ENCODE measurements at regions not wholly inside any gene's neighbourhood (a gene's known extent, or its start where the extent isn't known, plus 50 kb on each side); places are given as distances from the start of the nearest gene placed in this dataset.

DNA sequence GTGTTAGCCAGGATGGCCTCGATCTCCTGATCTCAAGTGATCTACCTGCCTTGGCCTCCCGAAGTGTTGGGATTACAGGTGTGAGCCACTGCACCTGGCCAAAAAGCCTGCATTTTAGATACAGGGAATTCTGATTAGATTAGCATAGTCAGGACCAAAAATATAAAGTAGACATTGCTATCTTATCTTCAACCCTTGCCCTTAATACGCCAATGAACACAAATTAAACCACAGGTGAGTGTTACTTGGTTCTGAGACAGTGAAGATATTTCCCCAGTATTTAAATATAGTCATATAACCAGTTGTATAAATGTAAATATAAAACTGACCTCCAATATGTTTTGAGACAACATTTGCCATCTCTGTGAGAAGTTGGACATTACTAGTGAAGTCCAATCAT, 52.1 kb upstream of the STK24 start:
- WGBS (ENCODE audit: extremely low coverage, insufficient read length, low lambda C conversion rate): no CpG with 5 or more reads among the region's 3 CpGs
- H3K9me3 ChIP-seq (ENCODE audit: control insufficient read depth, low read depth, low read length): no peaks in the 10 kb centered on the region
- no peak overlapping the region for H2AK5ac ChIP-seq (ENCODE audit: insufficient read length, low read length)
- H3K4me2 ChIP-seq (ENCODE audit: insufficient read depth, insufficient read length, low read length): no peak overlapping the region
- H3K56ac ChIP-seq (ENCODE audit: insufficient read length, low read depth, low read length): no peak overlapping the region
- TF ChIP-seq, protein P1, sequence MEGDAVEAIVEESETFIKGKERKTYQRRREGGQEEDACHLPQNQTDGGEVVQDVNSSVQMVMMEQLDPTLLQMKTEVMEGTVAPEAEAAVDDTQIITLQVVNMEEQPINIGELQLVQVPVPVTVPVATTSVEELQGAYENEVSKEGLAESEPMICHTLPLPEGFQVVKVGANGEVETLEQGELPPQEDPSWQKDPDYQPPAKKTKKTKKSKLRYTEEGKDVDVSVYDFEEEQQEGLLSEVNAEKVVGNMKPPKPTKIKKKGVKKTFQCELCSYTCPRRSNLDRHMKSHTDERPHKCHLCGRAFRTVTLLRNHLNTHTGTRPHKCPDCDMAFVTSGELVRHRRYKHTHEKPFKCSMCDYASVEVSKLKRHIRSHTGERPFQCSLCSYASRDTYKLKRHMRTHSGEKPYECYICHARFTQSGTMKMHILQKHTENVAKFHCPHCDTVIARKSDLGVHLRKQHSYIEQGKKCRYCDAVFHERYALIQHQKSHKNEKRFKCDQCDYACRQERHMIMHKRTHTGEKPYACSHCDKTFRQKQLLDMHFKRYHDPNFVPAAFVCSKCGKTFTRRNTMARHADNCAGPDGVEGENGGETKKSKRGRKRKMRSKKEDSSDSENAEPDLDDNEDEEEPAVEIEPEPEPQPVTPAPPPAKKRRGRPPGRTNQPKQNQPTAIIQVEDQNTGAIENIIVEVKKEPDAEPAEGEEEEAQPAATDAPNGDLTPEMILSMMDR (conservative IDR thresholded peaks at IDR 0.05): no peak
- H2AFZ ChIP-seq (ENCODE audit: low read length): no peak overlapping the region
- Mint-ChIP-seq H3K4me3 (no peak overlapping the region), H3K9me3 (no peaks in the 10 kb centered on the region), H3K4me1 (peaks cover 3 to 9% of the 10 kb centered on the region in 2 experiments; a peak in 2 of 4 replicates), H3K36me3 (ENCODE audit: insufficient read depth in 1 of 3, low read depth in 3 of 3) (no peaks in the 10 kb centered on the region), H3K27me3 (ENCODE audit: low read depth) (no peaks in the 10 kb centered on the region), H3K27ac (no peak overlapping the region)
- no peak overlapping the region for H4K91ac ChIP-seq (ENCODE audit: insufficient read length, low read depth, low read length)
- no peaks in the 10 kb centered on the region for H3K23me2 ChIP-seq (ENCODE audit: insufficient read length, low read depth, low read length, poor library complexity, severe bottlenecking)
- no peak overlapping the region for H3K4ac ChIP-seq (ENCODE audit: low read depth, low read length)
- H3T11ph ChIP-seq (ENCODE audit: low read length): no peak overlapping the region
- no peak overlapping the region for H3K14ac ChIP-seq (ENCODE audit: insufficient read depth, low read length)
- peaks cover 3% of the 10 kb centered on the region; the same call in 1 of the 2 replicates for H3K4me1 ChIP-seq (ENCODE audit: insufficient read depth, low read length)
- DNase-seq: no peak
- H2BK12ac ChIP-seq (ENCODE audit: insufficient read length, low read depth, low read length): no peak overlapping the region
- H2BK15ac ChIP-seq (ENCODE audit: low read depth, low read length): no peak overlapping the region
- H4K5ac ChIP-seq (ENCODE audit: insufficient read length, low read depth, low read length): no peak overlapping the region
- H3K18ac ChIP-seq (ENCODE audit: insufficient read length, low read depth, low read length): no peak overlapping the region
- H3K27me3 ChIP-seq (ENCODE audit: insufficient read depth, low read length): no peaks in the 10 kb centered on the region
- no peak overlapping the region for H3K27ac ChIP-seq (ENCODE audit: insufficient read length, low read depth, low read length)
- H2BK120ac ChIP-seq (ENCODE audit: low read depth, low read length, poor library complexity, severe bottlenecking): no peak overlapping the region
- H2BK20ac ChIP-seq (ENCODE audit: low read depth, low read length, poor library complexity, severe bottlenecking): no peak overlapping the region
- no peak overlapping the region for H4K8ac ChIP-seq (replicated peaks; ENCODE audit: insufficient read length, low read depth, low read length)
- no peak overlapping the region for H2BK5ac ChIP-seq (ENCODE audit: insufficient read length, low read length)
- H3K79me1 ChIP-seq (ENCODE audit: insufficient read depth, low read depth, low read length, poor library complexity, severe bottlenecking): no peaks in the 10 kb centered on the region
- H4K20me1 ChIP-seq (ENCODE audit: control insufficient read depth, insufficient read depth, insufficient read length): no peaks in the 10 kb centered on the region
- H3K9ac ChIP-seq (ENCODE audit: extremely low read depth, insufficient read length, low read length): no peak overlapping the region
- H3K23ac ChIP-seq (ENCODE audit: insufficient read length, low read depth, low read length): no peak overlapping the region
- no peaks in the 10 kb centered on the region for H3K79me2 ChIP-seq (ENCODE audit: insufficient read depth, low read length)
